ENCODE measurements at regions not wholly inside any gene's neighbourhood (a gene's known extent, or its start where the extent isn't known, plus 50 kb on each side); places are given as distances from the start of the nearest gene placed in this dataset.

- TF ChIP-seq CTCF (conservative IDR thresholded peaks at IDR 0.05; ENCODE audit: low read depth, low read length) (no peak), EZH2 (IDR thresholded peaks at IDR 0.05; ENCODE audit: borderline replicate concordance, low read depth, low read length, poor library complexity, severe bottlenecking) (no peak)
Observed at GRCh38 chr2:46836295-46837111, 79.1 kb downstream of the MCFD2 start.
